ENCODE measurements at regions not wholly inside any gene's neighbourhood (a gene's known extent, or its start where the extent isn't known, plus 50 kb on each side); places are given as distances from the start of the nearest gene placed in this dataset.

GRCh38 chr12:92529944-92530343 lies 172.8 kb upstream of the PLEKHG7 start:
- H3K4me1 ChIP-seq (ENCODE audit: insufficient read depth, low read length): no peaks in the 10 kb centered on the region
- intact Hi-C loops (cut with micrococcal nuclease): no loop called here
- H3K4me3 Mint-ChIP-seq: no peak overlapping the region
- CTCF ChIA-PET (ENCODE audit: partially characterized antibody): no interaction called here
- DNase-seq: no peak
- no peak overlapping the region for H3K4me3 ChIP-seq (ENCODE audit: low read length in 2 of 2)
- no peaks in the 10 kb centered on the region for H3K27me3 Mint-ChIP-seq
- H3K4me1 Mint-ChIP-seq: peaks cover 2 to 11% (median 4%) of the 10 kb centered on the region in 4 donors
- no peaks in the 10 kb centered on the region for H3K36me3 Mint-ChIP-seq
- H3K36me3 ChIP-seq (ENCODE audit: insufficient read depth, low read length): no peaks in the 10 kb centered on the region
- H3K9me3 Mint-ChIP-seq: peaks cover 0 to 10% (median 0%) of the 10 kb centered on the region in 8 donors
- no peaks in the 10 kb centered on the region for H3K27me3 ChIP-seq (ENCODE audit: insufficient read depth, low read length)
- POLR2A ChIA-PET (ENCODE audit: partially characterized antibody): no interaction called here
- no peaks in the 10 kb centered on the region for H3K9me3 ChIP-seq (ENCODE audit: control insufficient read depth in 1 of 2, low read length in 2 of 2)
- no peak overlapping the region for H3K27ac ChIP-seq (ENCODE audit: low read depth, low read length)
- peak overlapping the region in 1 of 7 donors; percentile 23 for H3K27ac Mint-ChIP-seq

- peaks cover 8 to 24% (median 14%) of the 10 kb centered on the region in 4 donors for H3K4me1 Mint-ChIP-seq
- Histone ChIP-seq H3K4me1 (ENCODE audit: insufficient read depth, low read length) (peaks cover 7% of the 10 kb centered on the region), H3K9me3 (ENCODE audit: control insufficient read depth in 1 of 2, low read length in 2 of 2) (no peaks in the 10 kb centered on the region), H3K27me3 (ENCODE audit: insufficient read depth, low read length) (no peaks in the 10 kb centered on the region), H3K27ac (ENCODE audit: low read depth, low read length) (no peak overlapping the region), H3K36me3 (ENCODE audit: insufficient read depth, low read length) (no peaks in the 10 kb centered on the region), H3K4me3 (ENCODE audit: low read length in 2 of 2) (no peak overlapping the region)
- POLR2A ChIA-PET (ENCODE audit: partially characterized antibody): no interaction called here
- CTCF ChIA-PET (ENCODE audit: partially characterized antibody): no interaction called here
- H3K27ac Mint-ChIP-seq: no peak overlapping the region
- no peaks in the 10 kb centered on the region for H3K27me3 Mint-ChIP-seq
- H3K36me3 Mint-ChIP-seq: no peaks in the 10 kb centered on the region
- no peak for DNase-seq
- H3K4me3 Mint-ChIP-seq: no peak overlapping the region
- H3K9me3 Mint-ChIP-seq: peaks cover 0 to 18% (median 2%) of the 10 kb centered on the region in 8 donors
- intact Hi-C loops (cut with micrococcal nuclease): no loop called here
These were observed 174.2 kb upstream of the PLEKHG7 start for GRCh38 chr12:92528586-92528985.

DNA sequence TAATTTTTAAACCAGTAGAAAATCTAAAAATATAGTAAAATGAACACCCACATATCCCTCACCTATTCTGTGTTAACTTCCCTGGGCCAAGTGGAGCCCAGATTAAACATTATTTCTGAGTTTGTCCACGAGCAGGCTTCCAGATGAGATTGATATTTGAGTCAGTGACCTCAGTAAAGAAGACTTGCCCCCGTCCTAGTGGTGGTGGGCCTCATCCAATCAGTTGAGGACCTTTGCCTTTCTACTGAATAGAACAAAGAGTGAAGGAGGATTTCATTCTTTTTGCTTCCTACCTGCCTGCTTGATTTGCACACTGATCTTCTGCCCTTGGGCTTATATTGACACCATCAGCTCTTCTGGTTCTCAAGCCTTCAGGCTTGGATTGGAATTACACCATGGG lies 174.7 kb upstream of the PLEKHG7 start:
- CTCF ChIA-PET (ENCODE audit: partially characterized antibody): no interaction called here
- Mint-ChIP-seq H3K27ac (no peak overlapping the region), H3K9me3 (peaks cover 0 to 22% (median 5%) of the 10 kb centered on the region in 8 donors)

GRCh38 chr12:92524489-92524888 lies 178.3 kb upstream of the PLEKHG7 start:
- H3K4me3 Mint-ChIP-seq: peak overlapping the region in 4 of 8 donors; percentile 0 to 32 (median 4)
- CTCF ChIA-PET (ENCODE audit: partially characterized antibody): no interaction called here
- DNase-seq: peak in 1 of 5 donors; percentile 5

More for the DNA sequence above, 174.7 kb upstream of the PLEKHG7 start:
- no peaks in the 10 kb centered on the region for H3K27me3 Mint-ChIP-seq
- H3K4me3 ChIP-seq (ENCODE audit: low read length in 2 of 2): no peak overlapping the region
- no peak for DNase-seq
- no peaks in the 10 kb centered on the region for H3K9me3 ChIP-seq (ENCODE audit: control insufficient read depth in 1 of 2, low read length in 2 of 2)
- no peaks in the 10 kb centered on the region for H3K36me3 ChIP-seq (ENCODE audit: insufficient read depth, low read length)
- peaks cover 7% of the 10 kb centered on the region for H3K4me1 ChIP-seq (ENCODE audit: insufficient read depth, low read length)
- POLR2A ChIA-PET (ENCODE audit: partially characterized antibody): no interaction called here
- no peaks in the 10 kb centered on the region for H3K27me3 ChIP-seq (ENCODE audit: insufficient read depth, low read length)
- intact Hi-C loops (cut with micrococcal nuclease): no loop called here
- peaks cover 8 to 27% (median 16%) of the 10 kb centered on the region in 4 donors for H3K4me1 Mint-ChIP-seq
- H3K27ac ChIP-seq (ENCODE audit: low read depth, low read length): no peak overlapping the region
- no peak overlapping the region for H3K4me3 Mint-ChIP-seq
- H3K36me3 Mint-ChIP-seq: no peaks in the 10 kb centered on the region

GRCh38 chr12:92520511-92520910 lies 182.3 kb upstream of the PLEKHG7 start:
- H3K4me1 Mint-ChIP-seq: peaks cover 6 to 30% (median 19%) of the 10 kb centered on the region in 4 donors
- H3K27ac Mint-ChIP-seq: peak overlapping the region in 1 of 7 donors; percentile 39
- H3K9me3 Mint-ChIP-seq: peaks cover 3 to 16% (median 8%) of the 10 kb centered on the region in 8 donors
- no peaks in the 10 kb centered on the region for H3K36me3 ChIP-seq (ENCODE audit: insufficient read depth, low read length)
- H3K4me1 ChIP-seq (ENCODE audit: insufficient read depth, low read length): peaks cover 7% of the 10 kb centered on the region
- no peak for DNase-seq
- H3K27me3 Mint-ChIP-seq: no peaks in the 10 kb centered on the region
- CTCF ChIA-PET (ENCODE audit: partially characterized antibody): no interaction called here
- intact Hi-C loops (cut with micrococcal nuclease): no loop called here
- H3K27me3 ChIP-seq (ENCODE audit: insufficient read depth, low read length): no peaks in the 10 kb centered on the region
- H3K4me3 Mint-ChIP-seq: no peak overlapping the region
- POLR2A ChIA-PET (ENCODE audit: partially characterized antibody): no interaction called here
- H3K27ac ChIP-seq (ENCODE audit: low read depth, low read length): no peak overlapping the region
- peaks cover 0 to 1% of the 10 kb centered on the region in 2 donors for H3K36me3 Mint-ChIP-seq
- H3K4me3 ChIP-seq (ENCODE audit: low read length in 2 of 2): no peak overlapping the region
- H3K9me3 ChIP-seq (ENCODE audit: control insufficient read depth in 1 of 2, low read length in 2 of 2): no peaks in the 10 kb centered on the region

More at GRCh38 chr12:92524489-92524888, 178.3 kb upstream of the PLEKHG7 start:
- Mint-ChIP-seq H3K9me3 (peaks cover 2 to 19% (median 9%) of the 10 kb centered on the region in 8 donors), H3K4me1 (peaks cover 6 to 27% (median 21%) of the 10 kb centered on the region in 4 donors), H3K27ac (peak overlapping the region in 6 of 7 donors; percentile 2 to 80 (median 42)), H3K36me3 (peaks cover 0 to 1% of the 10 kb centered on the region in 2 donors), H3K27me3 (no peaks in the 10 kb centered on the region)
- intact Hi-C loops (cut with micrococcal nuclease): no loop called here
- POLR2A ChIA-PET (ENCODE audit: partially characterized antibody): interaction anchor here (0.6 to 1.6 kb wide), 3 partner anchors 19 to 712 kb away, joined by 3 to 5 read pairs (median 5); no protein-coding TSS in a partner anchor
- Histone ChIP-seq H3K4me3 (ENCODE audit: low read length in 2 of 2) (no peak overlapping the region), H3K9me3 (ENCODE audit: control insufficient read depth in 1 of 2, low read length in 2 of 2) (no peaks in the 10 kb centered on the region), H3K36me3 (ENCODE audit: insufficient read depth, low read length) (no peaks in the 10 kb centered on the region), H3K27me3 (ENCODE audit: insufficient read depth, low read length) (no peaks in the 10 kb centered on the region), H3K4me1 (ENCODE audit: insufficient read depth, low read length) (peaks cover 7% of the 10 kb centered on the region), H3K27ac (ENCODE audit: low read depth, low read length) (no peak overlapping the region)

- H3K4me1 Mint-ChIP-seq: peaks cover 2 to 22% (median 10%) of the 10 kb centered on the region in 4 donors
- CTCF ChIA-PET (ENCODE audit: partially characterized antibody): no interaction called here
- peaks cover 0 to 1% of the 10 kb centered on the region in 2 donors for H3K36me3 Mint-ChIP-seq
- no peak overlapping the region for H3K27ac ChIP-seq (ENCODE audit: low read depth, low read length)
- POLR2A ChIA-PET (ENCODE audit: partially characterized antibody): no interaction called here
- H3K9me3 Mint-ChIP-seq: peaks cover 3 to 12% (median 6%) of the 10 kb centered on the region in 8 donors
- no peak overlapping the region for H3K27ac Mint-ChIP-seq
- no peaks in the 10 kb centered on the region for H3K36me3 ChIP-seq (ENCODE audit: insufficient read depth, low read length)
- peaks cover 1% of the 10 kb centered on the region for H3K4me1 ChIP-seq (ENCODE audit: insufficient read depth, low read length)
- no peaks in the 10 kb centered on the region for H3K27me3 ChIP-seq (ENCODE audit: insufficient read depth, low read length)
- H3K27me3 Mint-ChIP-seq: no peaks in the 10 kb centered on the region
- H3K9me3 ChIP-seq (ENCODE audit: control insufficient read depth in 1 of 2, low read length in 2 of 2): no peaks in the 10 kb centered on the region
- no peak overlapping the region for H3K4me3 ChIP-seq (ENCODE audit: low read length in 2 of 2)
- intact Hi-C loops (cut with micrococcal nuclease): no loop called here
- no peak for DNase-seq
- H3K4me3 Mint-ChIP-seq: no peak overlapping the region
These were observed 183.5 kb upstream of the PLEKHG7 start for GRCh38 chr12:92519284-92519683.

DNA sequence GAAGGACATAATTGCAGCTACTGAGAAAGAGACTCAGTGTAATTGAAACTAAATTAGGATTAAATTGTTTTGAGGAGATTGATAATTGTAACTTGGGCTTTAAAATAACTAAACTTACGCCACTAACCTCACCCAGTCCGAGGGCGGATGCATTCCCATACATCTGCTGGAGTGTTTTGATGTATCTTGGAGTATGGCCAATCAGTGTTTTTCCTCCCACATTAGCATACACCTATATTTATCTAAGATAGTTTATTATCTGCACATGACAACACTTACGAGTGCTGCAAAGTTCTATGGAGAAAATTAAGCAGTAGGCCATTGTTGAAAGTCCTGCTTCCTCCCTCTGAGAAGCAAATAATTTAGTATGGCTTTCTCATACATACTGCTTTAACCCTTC lies 184.7 kb upstream of the PLEKHG7 start:
- ChIA-PET CTCF (ENCODE audit: partially characterized antibody) (no interaction called here), POLR2A (ENCODE audit: partially characterized antibody) (no interaction called here)
- no peaks in the 10 kb centered on the region for H3K9me3 ChIP-seq (ENCODE audit: control insufficient read depth in 1 of 2, low read length in 2 of 2)
- H3K4me1 ChIP-seq (ENCODE audit: insufficient read depth, low read length): no peaks in the 10 kb centered on the region
- H3K27me3 ChIP-seq (ENCODE audit: insufficient read depth, low read length): no peaks in the 10 kb centered on the region
- no peak overlapping the region for H3K4me3 ChIP-seq (ENCODE audit: low read length in 2 of 2)
- no peak overlapping the region for H3K27ac Mint-ChIP-seq
- intact Hi-C loops (cut with micrococcal nuclease): no loop called here
- H3K4me3 Mint-ChIP-seq: no peak overlapping the region
- H3K36me3 Mint-ChIP-seq: peaks cover 1 to 8% of the 10 kb centered on the region in 2 donors
- no peak overlapping the region for H3K27ac ChIP-seq (ENCODE audit: low read depth, low read length)
- H3K36me3 ChIP-seq (ENCODE audit: insufficient read depth, low read length): no peaks in the 10 kb centered on the region
- H3K4me1 Mint-ChIP-seq: peaks cover 0 to 11% (median 3%) of the 10 kb centered on the region in 4 donors
- H3K27me3 Mint-ChIP-seq: no peaks in the 10 kb centered on the region
- DNase-seq: no peak
- H3K9me3 Mint-ChIP-seq: peaks cover 0 to 9% (median 6%) of the 10 kb centered on the region in 8 donors
